Lung (tissue), 11 donors: ENCODE measurements at regions not wholly inside any gene's neighbourhood (a gene's known extent, or its start where the extent isn't known, plus 50 kb on each side); places are given as distances from the start of the nearest gene placed in this dataset.

Experiments
- ATAC-seq: fragments of 200-7000 bp; cut with Tn5 transposase; one replicate; pipeline ENCODE4 v1.9.1; 2020; ENCODE audit warnings: moderate number of reproducible peaks; ENCODE audit not compliant: insufficient read depth, low FRiP score
- DNase-seq, 3 donors: peaks; one replicate each; pipeline ENCODE4 v3.0.0-alpha.2; 2013 to 2017
- H3K27ac ChIP-seq, 2 donors: one replicate each; pipeline ENCODE4 v1.5.1; 2013; ENCODE audit warnings: mild to moderate bottlenecking in 2 of 2, moderate library complexity in 2 of 2, control low read depth in 1 of 2, inconsistent platforms in 1 of 2, low read depth in 1 of 2, low read length in 1 of 2
- H3K27me3 ChIP-seq, 3 donors: one replicate each; pipeline ENCODE4 v1.5.1; 2013; ENCODE audit warnings: low read length in 2 of 3; ENCODE audit not compliant: control insufficient read depth in 3 of 3, insufficient read depth in 3 of 3
- H3K36me3 ChIP-seq, 4 donors: one replicate each; pipeline ENCODE4 v1.5.1; 2013; ENCODE audit warnings: low read length in 4 of 4, mild to moderate bottlenecking in 1 of 4, moderate library complexity in 1 of 4; ENCODE audit not compliant: control insufficient read depth in 4 of 4, insufficient read depth in 4 of 4
- H3K4me1 ChIP-seq, 5 donors: one replicate each; pipeline ENCODE4 v1.5.1; 2013; ENCODE audit warnings: low read length in 5 of 5, mild to moderate bottlenecking in 2 of 5, moderate library complexity in 1 of 5; ENCODE audit not compliant: control insufficient read depth in 5 of 5, insufficient read depth in 5 of 5
- H3K4me3 ChIP-seq: one replicate; pipeline ENCODE4 v1.5.1; 2013; ENCODE audit warnings: mild to moderate bottlenecking, control low read depth, moderate library complexity
- H3K9ac ChIP-seq, 2 donors: one replicate each; pipeline ENCODE4 v1.5.1; 2013; ENCODE audit warnings: low read length in 2 of 2, control low read depth in 1 of 2; ENCODE audit not compliant: insufficient read depth in 1 of 2
- H3K9me3 ChIP-seq, 4 donors: one replicate each; pipeline ENCODE4 v1.5.1; 2013; ENCODE audit warnings: low read length in 3 of 4, mild to moderate bottlenecking in 1 of 4, moderate library complexity in 1 of 4; ENCODE audit not compliant: control insufficient read depth in 4 of 4, insufficient read depth in 3 of 4
- WGBS, 2 donors: extraction: QIAGEN DNeasy Blood & Tissue Kit; methylation state at CpG; one replicate each; pipeline ENCODE4 v1.1.7; 2013; 5-methylcytosine and 5-hydroxymethylcytosine counted together
- TF ChIP-seq, protein P1 (sequence below): IDR thresholded peaks from 2 replicates; pipeline ENCODE4 v1.5.1; 2012; ENCODE audit warnings: mild to moderate bottlenecking; ENCODE audit errors: control extremely low read depth, extremely low read depth
- donor health status: control.
- donor health status: control.
- donor health status: Bipolar disorder and iron deficiency.
- donor health status: healthy.
- donor health status: DM: yes; HTN: yes; CAD: no.

DNA sequence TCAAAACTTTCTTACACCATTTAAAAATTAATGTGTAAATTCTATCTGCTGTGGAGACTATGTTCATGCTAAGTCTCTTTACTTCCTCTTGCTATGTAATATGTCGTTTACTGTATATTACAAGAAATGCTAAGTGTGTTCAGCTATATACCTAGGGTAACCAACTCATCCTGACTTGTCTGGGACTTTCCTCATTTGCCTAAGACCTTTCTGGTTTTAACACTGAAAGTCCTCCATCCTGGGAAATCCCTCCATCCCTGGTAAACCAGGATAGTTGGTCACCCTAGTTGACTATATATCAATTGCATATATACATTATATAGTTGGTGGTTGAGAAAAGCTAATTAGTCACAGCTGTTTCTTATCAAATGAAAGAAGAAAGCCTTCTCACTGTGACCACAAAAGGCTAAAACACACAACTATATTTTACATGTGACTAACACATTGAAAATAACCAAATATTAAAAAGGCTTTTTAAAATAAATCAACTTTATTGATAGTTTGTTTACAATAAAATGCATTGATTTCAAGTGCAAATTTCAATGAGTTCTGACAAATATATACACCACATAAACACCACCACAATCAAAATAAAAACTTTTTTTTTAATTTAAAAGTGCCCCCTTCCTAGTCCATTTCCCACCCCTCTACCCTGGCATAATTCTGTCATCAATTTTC is 167.7 kb upstream of the INHBA start:
- Histone ChIP-seq H3K27ac (no peak overlapping the region), H3K4me1 (peaks cover 0 to 17% (median 0%) of the 10 kb centered on the region in 5 donors), H3K9ac (no peak overlapping the region), H3K36me3 (no peaks in the 10 kb centered on the region), H3K9me3 (peaks cover 0 to 7% (median 0%) of the 10 kb centered on the region in 4 donors), H3K4me3 (no peak overlapping the region), H3K27me3 (no peaks in the 10 kb centered on the region)
- TF ChIP-seq, protein P1, sequence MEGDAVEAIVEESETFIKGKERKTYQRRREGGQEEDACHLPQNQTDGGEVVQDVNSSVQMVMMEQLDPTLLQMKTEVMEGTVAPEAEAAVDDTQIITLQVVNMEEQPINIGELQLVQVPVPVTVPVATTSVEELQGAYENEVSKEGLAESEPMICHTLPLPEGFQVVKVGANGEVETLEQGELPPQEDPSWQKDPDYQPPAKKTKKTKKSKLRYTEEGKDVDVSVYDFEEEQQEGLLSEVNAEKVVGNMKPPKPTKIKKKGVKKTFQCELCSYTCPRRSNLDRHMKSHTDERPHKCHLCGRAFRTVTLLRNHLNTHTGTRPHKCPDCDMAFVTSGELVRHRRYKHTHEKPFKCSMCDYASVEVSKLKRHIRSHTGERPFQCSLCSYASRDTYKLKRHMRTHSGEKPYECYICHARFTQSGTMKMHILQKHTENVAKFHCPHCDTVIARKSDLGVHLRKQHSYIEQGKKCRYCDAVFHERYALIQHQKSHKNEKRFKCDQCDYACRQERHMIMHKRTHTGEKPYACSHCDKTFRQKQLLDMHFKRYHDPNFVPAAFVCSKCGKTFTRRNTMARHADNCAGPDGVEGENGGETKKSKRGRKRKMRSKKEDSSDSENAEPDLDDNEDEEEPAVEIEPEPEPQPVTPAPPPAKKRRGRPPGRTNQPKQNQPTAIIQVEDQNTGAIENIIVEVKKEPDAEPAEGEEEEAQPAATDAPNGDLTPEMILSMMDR, result no peak
- no peak for DNase-seq
- no peak for ATAC-seq
- WGBS, 2 donors, result 21 to 49% methylated on average over 1 of the region's 1 CpG

- Histone ChIP-seq H3K27ac (peak overlapping the region in 1 of 2 donors; percentile 75), H3K4me3 (no peak overlapping the region), H3K9ac (no peak overlapping the region), H3K36me3 (no peaks in the 10 kb centered on the region), H3K9me3 (peaks cover 0 to 9% (median 2%) of the 10 kb centered on the region in 4 donors), H3K4me1 (peaks cover 0 to 17% (median 0%) of the 10 kb centered on the region in 5 donors), H3K27me3 (no peaks in the 10 kb centered on the region)
- no peak for DNase-seq
- TF ChIP-seq, protein P1, result no peak
- no peak for ATAC-seq
- 18 to 38% methylated on average over 4 of the region's 4 CpGs for WGBS, 2 donors
Observed at GRCh38 chr7:41869997-41870396, 167.1 kb upstream of the INHBA start.

GRCh38 chr7:41869596-41869995 is 166.7 kb upstream of the INHBA start:
- ATAC-seq (no peak), DNase-seq (no peak)
- Histone ChIP-seq H3K27me3 (no peaks in the 10 kb centered on the region), H3K9ac (no peak overlapping the region), H3K9me3 (peaks cover 0 to 13% (median 3%) of the 10 kb centered on the region in 4 donors), H3K36me3 (no peaks in the 10 kb centered on the region), H3K27ac (no peak overlapping the region), H3K4me3 (no peak overlapping the region), H3K4me1 (peaks cover 0 to 17% (median 0%) of the 10 kb centered on the region in 5 donors)
- TF ChIP-seq, protein P1, result no peak
- 56 to 59% methylated on average over 3 of the region's 3 CpGs for WGBS, 2 donors

GRCh38 chr7:41869091-41869490 is 166.2 kb upstream of the INHBA start:
- ATAC-seq, result no peak

More at GRCh38 chr7:41869091-41869490, 166.2 kb upstream of the INHBA start:
- TF ChIP-seq, protein P1, result no peak
- Histone ChIP-seq H3K27me3 (no peaks in the 10 kb centered on the region), H3K4me3 (no peak overlapping the region), H3K36me3 (no peaks in the 10 kb centered on the region), H3K4me1 (peaks cover 0 to 17% (median 0%) of the 10 kb centered on the region in 5 donors), H3K9ac (no peak overlapping the region), H3K9me3 (peaks cover 0 to 16% (median 3%) of the 10 kb centered on the region in 4 donors), H3K27ac (no peak overlapping the region)
- DNase-seq, result no peak
